B cell (primary cell): ENCODE measurements at regions not wholly inside any gene's neighbourhood (a gene's known extent, or its start where the extent isn't known, plus 50 kb on each side); places are given as distances from the start of the nearest gene placed in this dataset.

Source experiments
- ATAC-seq: fragments of 200-7000 bp; cut with Tn5 transposase; one replicate; pipeline ENCODE4 v1.10.0; 2021; ENCODE audit warnings: low read depth, mild to moderate bottlenecking, moderate number of reproducible peaks, moderate library complexity
- CTCF ChIA-PET: fragments of 350-600 bp; sonication (Branson Sonifier 250); formaldehyde crosslinking; loops from one replicate; lab custom pipeline; 2021; ENCODE audit warnings: antibody characterized with exemption, inconsistent platforms; lab: Charles Lee
- POLR2A ChIA-PET: fragments of 350-600 bp; sonication (Branson Sonifier 250); formaldehyde crosslinking; loops from one replicate; lab custom pipeline; 2021; ENCODE audit warnings: antibody characterized with exemption; lab: Charles Lee
- DNase-seq: peaks from one replicate; pipeline ENCODE4 v3.0.0; 2013
- H2AFZ ChIP-seq: 2 replicates; pipeline ENCODE4 v1.6.1; 2012; ENCODE audit warnings: mild to moderate bottlenecking, low read depth, low read length; ENCODE audit not compliant: insufficient read depth, poor library complexity, severe bottlenecking
- H3K27ac ChIP-seq, 2 donors: 1 replicate in 1 of 2; 2 replicates in 1 of 2; pipeline ENCODE4 v1.5.1; 2012 to 2013; ENCODE audit warnings: low read length in 2 of 2, mild to moderate bottlenecking in 2 of 2, moderate library complexity in 1 of 2
- H3K27me3 ChIP-seq, 4 experiments: fragments of 200-600 bp in 1 of 4; sonication (generic) in 1 of 4; replicated peaks in 1 of 4; 1 replicate in 2 of 4; 2 replicates in 2 of 4; pipeline versions ENCODE4 v1.6.1 to v1.7.0; 2013 to 2016; ENCODE audit warnings: low read length in 3 of 4, mild to moderate bottlenecking in 2 of 4, mixed read lengths in 1 of 4, moderate library complexity in 1 of 4; ENCODE audit not compliant: insufficient read depth in 4 of 4, control insufficient read depth in 3 of 4; ENCODE audit errors: control extremely low read depth in 1 of 4
- H3K36me3 ChIP-seq, 2 experiments: replicated peaks in 1 of 2; 1 replicate in 1 of 2; 2 replicates in 1 of 2; pipeline versions ENCODE4 v1.6.1 to v1.7.1; 2013; ENCODE audit warnings: low read length in 1 of 2; ENCODE audit not compliant: insufficient read depth in 2 of 2, control insufficient read depth in 1 of 2; ENCODE audit errors: control extremely low read depth in 1 of 2, extremely low read depth in 1 of 2
- H3K4me1 ChIP-seq, 2 donors: fragments of 200-600 bp in 1 of 2; sonication (generic) in 1 of 2; 1 replicate in 1 of 2; 2 replicates in 1 of 2; pipeline versions ENCODE4 v1.5.1 to v1.6.1; 2013 to 2017; ENCODE audit warnings: low read length in 2 of 2; ENCODE audit not compliant: control insufficient read depth in 2 of 2, insufficient read depth in 2 of 2
- H3K4me2 ChIP-seq: replicated peaks from 2 replicates; pipeline ENCODE3; 2012; ENCODE audit warnings: mild to moderate bottlenecking, low read depth, low read length; ENCODE audit not compliant: poor library complexity, severe bottlenecking
- H3K4me3 ChIP-seq, 5 experiments: fragments of 200-600 bp in 1 of 5; sonication (generic) in 1 of 5; 1 replicate in 3 of 5; 2 replicates in 2 of 5; pipeline versions ENCODE4 v1.5.1 to v1.7.0; 2011 to 2016; ENCODE audit warnings: low read length in 4 of 5, mild to moderate bottlenecking in 4 of 5, low read depth in 2 of 5, control low read depth in 1 of 5, moderate library complexity in 1 of 5; ENCODE audit not compliant: insufficient read depth in 1 of 5; ENCODE audit errors: control extremely low read depth in 1 of 5, extremely low read depth in 1 of 5
- H3K79me2 ChIP-seq: fragments of 200-600 bp; sonication (generic); one replicate; pipeline ENCODE4 v1.6.0; 2016; ENCODE audit warnings: low read length; ENCODE audit not compliant: control insufficient read depth, insufficient read depth
- H3K9ac ChIP-seq: fragments of 200-600 bp; sonication (generic); 2 replicates; pipeline ENCODE4 v1.6.1; 2017; ENCODE audit warnings: mild to moderate bottlenecking, low read length, moderate library complexity
- H3K9me3 ChIP-seq, 3 donors: one replicate each; pipeline versions ENCODE4 v1.6.1 to v1.7.1; 2013; ENCODE audit warnings: low read length in 2 of 3; ENCODE audit not compliant: control insufficient read depth in 2 of 3, insufficient read depth in 1 of 3; ENCODE audit errors: control extremely low read depth in 1 of 3
- H4K20me1 ChIP-seq: 2 replicates; pipeline ENCODE4 v1.6.0; 2012; ENCODE audit warnings: mild to moderate bottlenecking, low read length; ENCODE audit not compliant: insufficient read depth, control insufficient read depth, poor library complexity, severe bottlenecking
- H3K27ac Mint-ChIP-seq: one replicate; pipeline ENCODE4 v1.8.0; 2021; ENCODE audit warnings: mixed read lengths
- H3K27me3 Mint-ChIP-seq: one replicate; pipeline ENCODE4 v1.8.0; 2021; ENCODE audit warnings: mixed read lengths
- H3K4me1 Mint-ChIP-seq: one replicate; pipeline ENCODE4 v1.8.0; 2021; ENCODE audit warnings: mixed read lengths
- H3K4me3 Mint-ChIP-seq: one replicate; pipeline ENCODE4 v1.8.0; 2021; ENCODE audit warnings: mixed read lengths
- H3K9me3 Mint-ChIP-seq: one replicate; pipeline ENCODE4 v1.8.0; 2022; ENCODE audit warnings: mixed read lengths; ENCODE audit not compliant: insufficient read depth
- EZH2 ChIP-seq: IDR thresholded peaks from 2 replicates; pipeline ENCODE4 v1.6.1; 2012; ENCODE audit warnings: borderline replicate concordance, low read depth, mild to moderate bottlenecking, moderate library complexity, low read length; ENCODE audit not compliant: insufficient read depth, poor library complexity, severe bottlenecking
- WGBS: methylation state at CpG from one replicate; pipeline ENCODE4 v1.1.5; 2013; ENCODE audit warnings: missing lambda C conversion rate; ENCODE audit not compliant: insufficient coverage; 5-methylcytosine and 5-hydroxymethylcytosine counted together
- intact Hi-C: fragments of 100-400 bp; cut with micrococcal nuclease; formaldehyde crosslinking; loops from one replicate; pipeline ENCODE4 v1.10.0; 2022
- TF ChIP-seq, protein P1 (sequence below): fragments of 200-600 bp; IDR thresholded peaks from one replicate; pipeline ENCODE4 v1.8.0; 2022; ENCODE audit warnings: antibody characterized with exemption, mild to moderate bottlenecking

DNA sequence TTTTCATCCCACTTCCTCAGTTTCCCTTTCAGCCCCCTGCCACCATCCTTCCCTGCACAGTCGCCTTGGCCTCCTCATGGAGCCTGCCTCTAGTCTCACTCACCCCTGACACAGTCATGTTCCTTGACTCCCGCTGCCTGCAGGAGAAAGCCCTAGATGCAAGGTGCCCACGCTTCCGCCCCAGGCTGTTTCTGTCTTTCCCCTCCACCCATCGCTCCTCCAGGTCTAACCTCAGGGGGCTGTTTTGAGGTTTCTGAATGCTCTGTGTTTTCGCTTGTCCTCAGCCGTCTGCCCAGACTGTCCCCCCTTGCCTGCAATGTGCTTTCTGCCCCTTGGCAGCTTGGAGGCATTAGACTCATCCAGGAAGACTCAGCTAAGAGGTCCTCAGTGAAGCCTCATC, 89.9 kb downstream of the EMX2 start:
- no peak overlapping the region for H3K9ac ChIP-seq
- DNase-seq (no peak), ATAC-seq (no peak)
- 100% methylated on average over 5 of the region's 7 CpGs for WGBS
- H3K4me1 ChIP-seq: no peaks in the 10 kb centered on the region
- Mint-ChIP-seq H3K4me1 (no peaks in the 10 kb centered on the region), H3K9me3 (no peaks in the 10 kb centered on the region), H3K27ac (no peak overlapping the region), H3K27me3 (peaks cover 7% of the 10 kb centered on the region), H3K4me3 (no peak overlapping the region)
- POLR2A ChIA-PET: no interaction called here
- H3K4me3 ChIP-seq: no peak overlapping the region
- H3K27me3 ChIP-seq: no peaks in the 10 kb centered on the region
- CTCF ChIA-PET: no interaction called here
- H3K27ac ChIP-seq: no peak overlapping the region
- no peak overlapping the region for H2AFZ ChIP-seq
- intact Hi-C loops: no loop called here
- H3K79me2 ChIP-seq: no peaks in the 10 kb centered on the region
- TF ChIP-seq, protein P1, sequence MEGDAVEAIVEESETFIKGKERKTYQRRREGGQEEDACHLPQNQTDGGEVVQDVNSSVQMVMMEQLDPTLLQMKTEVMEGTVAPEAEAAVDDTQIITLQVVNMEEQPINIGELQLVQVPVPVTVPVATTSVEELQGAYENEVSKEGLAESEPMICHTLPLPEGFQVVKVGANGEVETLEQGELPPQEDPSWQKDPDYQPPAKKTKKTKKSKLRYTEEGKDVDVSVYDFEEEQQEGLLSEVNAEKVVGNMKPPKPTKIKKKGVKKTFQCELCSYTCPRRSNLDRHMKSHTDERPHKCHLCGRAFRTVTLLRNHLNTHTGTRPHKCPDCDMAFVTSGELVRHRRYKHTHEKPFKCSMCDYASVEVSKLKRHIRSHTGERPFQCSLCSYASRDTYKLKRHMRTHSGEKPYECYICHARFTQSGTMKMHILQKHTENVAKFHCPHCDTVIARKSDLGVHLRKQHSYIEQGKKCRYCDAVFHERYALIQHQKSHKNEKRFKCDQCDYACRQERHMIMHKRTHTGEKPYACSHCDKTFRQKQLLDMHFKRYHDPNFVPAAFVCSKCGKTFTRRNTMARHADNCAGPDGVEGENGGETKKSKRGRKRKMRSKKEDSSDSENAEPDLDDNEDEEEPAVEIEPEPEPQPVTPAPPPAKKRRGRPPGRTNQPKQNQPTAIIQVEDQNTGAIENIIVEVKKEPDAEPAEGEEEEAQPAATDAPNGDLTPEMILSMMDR: no peak
- no peak for TF ChIP-seq EZH2
- H3K4me2 ChIP-seq: no peak overlapping the region
- H3K36me3 ChIP-seq: no peaks in the 10 kb centered on the region
- H3K9me3 ChIP-seq: peaks cover 0 to 2% (median 0%) of the 10 kb centered on the region in 3 donors
- H4K20me1 ChIP-seq: no peaks in the 10 kb centered on the region

DNA sequence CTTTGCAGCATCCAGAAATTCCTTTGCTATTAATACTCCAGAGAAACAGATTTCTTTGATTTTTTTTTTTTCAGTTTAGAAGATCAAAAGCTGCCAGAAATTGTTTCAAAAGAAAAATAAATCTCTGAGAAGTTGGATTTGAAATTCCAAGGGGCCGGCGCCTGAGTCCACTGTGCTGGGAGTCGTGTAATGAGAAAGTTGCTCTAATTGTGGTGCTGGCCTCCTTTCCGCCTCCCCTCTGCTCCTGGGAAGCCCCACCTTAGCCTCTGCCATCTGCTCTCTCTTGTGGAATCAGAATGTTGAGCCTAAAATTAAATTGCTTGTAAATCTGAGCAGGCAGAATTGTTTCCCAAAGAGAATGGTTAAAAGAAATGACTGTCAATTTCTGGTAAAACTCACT, 93.3 kb downstream of the EMX2 start:
- POLR2A ChIA-PET: no interaction called here
- ATAC-seq: no peak
- CTCF ChIA-PET: no interaction called here
- WGBS: no CpG with 5 or more reads among the region's 4 CpGs
- Mint-ChIP-seq H3K27ac (no peak overlapping the region), H3K27me3 (peaks cover 7% of the 10 kb centered on the region), H3K4me1 (no peaks in the 10 kb centered on the region), H3K4me3 (no peak overlapping the region), H3K9me3 (no peaks in the 10 kb centered on the region)
- H3K9ac ChIP-seq: no peak overlapping the region
- no peak overlapping the region for H3K4me3 ChIP-seq
- H3K27ac ChIP-seq: no peak overlapping the region
- DNase-seq: no peak
- H3K4me1 ChIP-seq: no peaks in the 10 kb centered on the region
- no peak for TF ChIP-seq EZH2
- TF ChIP-seq, protein P1: no peak
- peaks cover 0 to 2% (median 0%) of the 10 kb centered on the region in 3 donors for H3K9me3 ChIP-seq
- H3K27me3 ChIP-seq: no peaks in the 10 kb centered on the region
- no peaks in the 10 kb centered on the region for H3K36me3 ChIP-seq
- intact Hi-C loops: no loop called here
- H3K4me2 ChIP-seq: no peak overlapping the region
- no peaks in the 10 kb centered on the region for H3K79me2 ChIP-seq
- H2AFZ ChIP-seq: no peak overlapping the region
- no peaks in the 10 kb centered on the region for H4K20me1 ChIP-seq
